CD14-positive monocyte (primary cell): ENCODE measurements at regions not wholly inside any gene's neighbourhood (a gene's known extent, or its start where the extent isn't known, plus 50 kb on each side); places are given as distances from the start of the nearest gene placed in this dataset.

Source experiments
- DNase-seq, 3 donors: peaks; one replicate each; pipeline ENCODE4 v3.0.0-alpha.2; 2011 to 2022
- H2AFZ ChIP-seq: 2 replicates; pipeline ENCODE4 v1.6.0; 2012; ENCODE audit warnings: mild to moderate bottlenecking, low read depth, low read length, inconsistent platforms; ENCODE audit not compliant: insufficient read depth, poor library complexity, severe bottlenecking
- H3K27ac ChIP-seq, 2 donors: 1 replicate in 1 of 2; 2 replicates in 1 of 2; pipeline ENCODE4 v1.5.1; 2012 to 2013; ENCODE audit warnings: low read length in 2 of 2, control low read depth in 1 of 2, inconsistent platforms in 1 of 2, low read depth in 1 of 2, mild to moderate bottlenecking in 1 of 2
- H3K27me3 ChIP-seq, 2 donors: one replicate each; pipeline versions ENCODE4 v1.6.0 to v1.6.1; 2011 to 2013; ENCODE audit warnings: low read length in 2 of 2; ENCODE audit not compliant: control insufficient read depth in 2 of 2, insufficient read depth in 2 of 2
- H3K36me3 ChIP-seq, 2 donors: replicated peaks in 1 of 2; 1 replicate in 1 of 2; 2 replicates in 1 of 2; pipeline versions ENCODE4 v1.5.1 to v1.6.1; 2012 to 2013; ENCODE audit warnings: low read length in 2 of 2, control low read depth in 1 of 2, inconsistent platforms in 1 of 2, mild to moderate bottlenecking in 1 of 2; ENCODE audit not compliant: insufficient read depth in 2 of 2, control insufficient read depth in 1 of 2
- H3K4me1 ChIP-seq, 2 donors: 1 replicate in 1 of 2; 2 replicates in 1 of 2; pipeline versions ENCODE4 v1.5.1 to v1.6.1; 2012 to 2013; ENCODE audit warnings: low read length in 2 of 2, control low read depth in 1 of 2, inconsistent platforms in 1 of 2, mild to moderate bottlenecking in 1 of 2, moderate library complexity in 1 of 2; ENCODE audit not compliant: insufficient read depth in 2 of 2, control insufficient read depth in 1 of 2
- H3K4me2 ChIP-seq: replicated peaks from 2 replicates; pipeline ENCODE3; 2012; ENCODE audit warnings: low read length, moderate library complexity, mild to moderate bottlenecking; ENCODE audit not compliant: poor library complexity, severe bottlenecking; ENCODE audit errors: extremely low read depth
- H3K4me3 ChIP-seq, 3 experiments: fragments of 200-600 bp in 1 of 3; sonication (generic) in 1 of 3; replicated peaks in 1 of 3; 1 replicate in 2 of 3; 2 replicates in 1 of 3; pipeline ENCODE4 v1.5.1; 2011 to 2013; ENCODE audit warnings: low read length in 3 of 3, mild to moderate bottlenecking in 3 of 3, control low read depth in 2 of 3, low read depth in 2 of 3, inconsistent platforms in 1 of 3, moderate library complexity in 1 of 3
- H3K79me2 ChIP-seq: 2 replicates; pipeline ENCODE4 v1.6.0; 2012; ENCODE audit warnings: mild to moderate bottlenecking, control low read depth, inconsistent platforms, low read length, moderate library complexity; ENCODE audit not compliant: insufficient read depth
- H3K9ac ChIP-seq: 2 replicates; pipeline ENCODE4 v1.6.0; 2017; ENCODE audit warnings: low read length, mild to moderate bottlenecking; ENCODE audit not compliant: insufficient read depth, poor library complexity, severe bottlenecking
- H3K9me3 ChIP-seq, 2 donors: replicated peaks in 1 of 2; 1 replicate in 1 of 2; 2 replicates in 1 of 2; pipeline versions ENCODE4 v1.5.1 to v1.6.1; 2012 to 2013; ENCODE audit warnings: low read length in 2 of 2, control low read depth in 1 of 2; ENCODE audit not compliant: control insufficient read depth in 1 of 2, insufficient read depth in 1 of 2
- H4K20me1 ChIP-seq: 2 replicates; pipeline ENCODE4 v1.6.0; 2012; ENCODE audit warnings: mild to moderate bottlenecking, low read length, control low read depth, moderate library complexity; ENCODE audit not compliant: insufficient read depth
- H3K27ac Mint-ChIP-seq, 7 donors: one replicate each; pipeline ENCODE4 v1.8.0; 2020; ENCODE audit warnings: mild to moderate bottlenecking in 7 of 7, mixed read lengths in 7 of 7, moderate library complexity in 6 of 7, inconsistent platforms in 2 of 7
- H3K27me3 Mint-ChIP-seq, 3 donors: one replicate each; pipeline ENCODE4 v1.8.0; 2021 to 2022; ENCODE audit warnings: low read depth in 3 of 3, mild to moderate bottlenecking in 3 of 3, mixed read lengths in 3 of 3, moderate library complexity in 3 of 3, inconsistent platforms in 1 of 3
- H3K36me3 Mint-ChIP-seq, 2 donors: one replicate each; pipeline ENCODE4 v1.8.0; 2020; ENCODE audit warnings: mixed read lengths in 2 of 2, inconsistent platforms in 1 of 2, mild to moderate bottlenecking in 1 of 2
- H3K4me1 Mint-ChIP-seq: one replicate; pipeline ENCODE4 v1.8.0; 2020; ENCODE audit warnings: mild to moderate bottlenecking, mixed read lengths
- H3K4me3 Mint-ChIP-seq, 2 donors: one replicate each; pipeline ENCODE4 v1.8.0; 2020; ENCODE audit warnings: mild to moderate bottlenecking in 2 of 2, mixed read lengths in 2 of 2, moderate library complexity in 1 of 2
- H3K9me3 Mint-ChIP-seq, 7 donors: one replicate each; pipeline ENCODE4 v1.8.0; 2020 to 2022; ENCODE audit warnings: mixed read lengths in 7 of 7, mild to moderate bottlenecking in 6 of 7, moderate library complexity in 6 of 7, inconsistent platforms in 2 of 7
- WGBS: methylation state at CpG from one replicate; pipeline ENCODE4 v1.1.5; 2013; ENCODE audit warnings: missing lambda C conversion rate; ENCODE audit not compliant: insufficient coverage; 5-methylcytosine and 5-hydroxymethylcytosine counted together
- intact Hi-C, 2 donors: fragments of 100-400 bp; cut with micrococcal nuclease; formaldehyde crosslinking; loops; one replicate each; pipeline versions ENCODE4 v1.15.0 to v1.15.1; 2023
- TF ChIP-seq, protein P1 (sequence below): fragments of 200-600 bp; IDR thresholded peaks from one replicate; pipeline ENCODE4 v1.8.0; 2022; ENCODE audit warnings: antibody characterized with exemption, mild to moderate bottlenecking

GRCh38 chr20:58102261-58102660 lies 126.2 kb downstream of the ANKRD60 start:
- Histone ChIP-seq H3K4me2 (no peak overlapping the region), H3K79me2 (no peaks in the 10 kb centered on the region), H3K9me3 (no peaks in the 10 kb centered on the region), H3K9ac (no peak overlapping the region), H4K20me1 (no peaks in the 10 kb centered on the region), H3K4me1 (no peaks in the 10 kb centered on the region), H3K27me3 (no peaks in the 10 kb centered on the region), H2AFZ (no peak overlapping the region), H3K36me3 (no peaks in the 10 kb centered on the region), H3K4me3 (no peak overlapping the region), H3K27ac (no peak overlapping the region)
- Mint-ChIP-seq H3K4me3 (no peak overlapping the region), H3K9me3 (peaks cover 0 to 1% (median 0%) of the 10 kb centered on the region in 7 donors), H3K27ac (no peak overlapping the region), H3K27me3 (peaks cover 5 to 19% (median 19%) of the 10 kb centered on the region in 3 donors), H3K4me1 (no peaks in the 10 kb centered on the region), H3K36me3 (no peaks in the 10 kb centered on the region)
- no CpG with 5 or more reads among the region's 4 CpGs for WGBS
- DNase-seq, result no peak
- intact Hi-C loops, result no loop called here
- TF ChIP-seq, protein P1, sequence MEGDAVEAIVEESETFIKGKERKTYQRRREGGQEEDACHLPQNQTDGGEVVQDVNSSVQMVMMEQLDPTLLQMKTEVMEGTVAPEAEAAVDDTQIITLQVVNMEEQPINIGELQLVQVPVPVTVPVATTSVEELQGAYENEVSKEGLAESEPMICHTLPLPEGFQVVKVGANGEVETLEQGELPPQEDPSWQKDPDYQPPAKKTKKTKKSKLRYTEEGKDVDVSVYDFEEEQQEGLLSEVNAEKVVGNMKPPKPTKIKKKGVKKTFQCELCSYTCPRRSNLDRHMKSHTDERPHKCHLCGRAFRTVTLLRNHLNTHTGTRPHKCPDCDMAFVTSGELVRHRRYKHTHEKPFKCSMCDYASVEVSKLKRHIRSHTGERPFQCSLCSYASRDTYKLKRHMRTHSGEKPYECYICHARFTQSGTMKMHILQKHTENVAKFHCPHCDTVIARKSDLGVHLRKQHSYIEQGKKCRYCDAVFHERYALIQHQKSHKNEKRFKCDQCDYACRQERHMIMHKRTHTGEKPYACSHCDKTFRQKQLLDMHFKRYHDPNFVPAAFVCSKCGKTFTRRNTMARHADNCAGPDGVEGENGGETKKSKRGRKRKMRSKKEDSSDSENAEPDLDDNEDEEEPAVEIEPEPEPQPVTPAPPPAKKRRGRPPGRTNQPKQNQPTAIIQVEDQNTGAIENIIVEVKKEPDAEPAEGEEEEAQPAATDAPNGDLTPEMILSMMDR, result no peak

DNA sequence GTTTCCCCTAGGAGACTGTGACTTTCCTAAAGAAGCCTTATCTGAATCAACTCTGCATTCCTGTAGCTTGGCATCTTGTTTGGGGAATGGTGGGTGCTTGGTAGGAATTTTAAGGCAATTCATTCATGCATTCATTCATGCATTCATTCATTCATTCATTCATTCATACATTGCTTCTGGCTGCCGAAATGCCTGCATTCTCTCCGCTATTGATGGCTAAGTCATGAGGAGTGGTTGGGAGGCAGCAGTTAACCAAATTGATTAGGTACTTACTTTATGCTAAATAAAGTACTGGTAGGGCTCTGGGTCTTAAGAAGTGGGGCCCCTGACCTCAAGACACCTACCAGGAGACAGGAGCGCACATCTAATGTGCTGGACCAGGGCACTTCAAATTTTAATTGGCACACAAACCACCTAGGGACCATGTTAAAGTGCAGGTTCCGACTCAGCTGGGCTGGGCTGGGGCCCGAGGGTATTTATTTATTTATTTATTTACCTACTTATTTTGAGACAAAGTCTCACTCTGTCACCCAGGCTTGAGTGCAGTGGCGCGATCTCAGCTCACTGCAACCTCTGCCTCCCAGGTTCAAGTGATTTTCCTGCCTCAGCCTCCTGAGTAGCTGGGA lies 127.6 kb downstream of the ANKRD60 start:
- no peak overlapping the region for H3K4me3 Mint-ChIP-seq

More for the DNA sequence above, 127.6 kb downstream of the ANKRD60 start:
- Histone ChIP-seq H4K20me1 (no peaks in the 10 kb centered on the region), H3K4me1 (no peaks in the 10 kb centered on the region), H3K79me2 (no peaks in the 10 kb centered on the region), H3K9ac (no peak overlapping the region), H2AFZ (no peak overlapping the region), H3K9me3 (no peaks in the 10 kb centered on the region), H3K4me3 (no peak overlapping the region), H3K36me3 (no peaks in the 10 kb centered on the region), H3K27ac (no peak overlapping the region), H3K4me2 (no peak overlapping the region), H3K27me3 (no peaks in the 10 kb centered on the region)
- DNase-seq, result no peak
- no peaks in the 10 kb centered on the region for H3K36me3 Mint-ChIP-seq
- TF ChIP-seq, protein P1, result no peak
- intact Hi-C loops, result no loop called here
- H3K27me3 Mint-ChIP-seq, result peaks cover 5 to 17% (median 15%) of the 10 kb centered on the region in 3 donors
- no CpG with 5 or more reads among the region's 7 CpGs for WGBS
- H3K27ac Mint-ChIP-seq, result no peak overlapping the region
- peaks cover 0 to 1% (median 0%) of the 10 kb centered on the region in 7 donors for H3K9me3 Mint-ChIP-seq
- no peaks in the 10 kb centered on the region for H3K4me1 Mint-ChIP-seq
